Loucy (cell line): ENCODE measurements at regions not wholly inside any gene's neighbourhood (a gene's known extent, or its start where the extent isn't known, plus 50 kb on each side); places are given as distances from the start of the nearest gene placed in this dataset.
"Not testable (repeated sequence)": the region's sequence is repeated elsewhere in the genome, so short reads cannot be mapped to it uniquely, and the experiment has no call there.

Experiments
- CTCF ChIP-seq: fragments of 200-600 bp; sonication (generic); conservative IDR thresholded peaks from 2 replicates; pipeline ENCODE4 v1.5.1; 2014; ENCODE audit warnings: mild to moderate bottlenecking, antibody characterized with exemption, low read length
- EZH2phosphoT487 ChIP-seq: fragments of 200-600 bp; IDR thresholded peaks from 2 replicates; pipeline ENCODE4 v1.6.1; 2018; ENCODE audit warnings: antibody characterized with exemption, mild to moderate bottlenecking, moderate library complexity, borderline replicate concordance

GRCh38 chr9:63325696-63326095, 1959.3 kb downstream of the FOXD4L5 start:
- TF ChIP-seq CTCF, EZH2phosphoT487: not testable (repeated sequence)
